NCI-H748 (cell line): ENCODE measurements at regions not wholly inside any gene's neighbourhood (a gene's known extent, or its start where the extent isn't known, plus 50 kb on each side); places are given as distances from the start of the nearest gene placed in this dataset.

Experiments used
- DNase-seq: peaks from one replicate; lab custom pipeline; 2025; ENCODE audit not compliant: unreplicated experiment; lab: John Stamatoyannopoulos, UW

DNA sequence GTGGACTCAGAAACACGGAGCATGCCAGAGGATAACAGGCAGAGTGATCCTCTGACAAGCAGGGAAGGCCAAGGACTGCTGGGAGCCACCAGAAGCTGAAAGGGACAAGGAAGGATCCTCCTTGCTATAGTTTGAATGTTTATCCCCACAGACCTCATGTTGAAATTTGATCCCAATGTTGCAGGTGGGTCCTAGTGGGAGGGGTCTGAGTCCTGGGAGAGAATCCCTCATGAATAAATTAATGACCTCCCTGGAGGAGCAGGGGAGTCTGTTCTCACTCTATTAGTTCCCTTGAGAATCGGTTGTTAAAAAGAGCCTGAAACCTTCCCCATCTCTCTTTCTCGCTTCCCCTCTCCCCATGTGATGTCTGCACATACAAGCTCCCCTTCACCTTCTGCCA lies 124.4 kb downstream of the FBXO15 start:
- peak; percentile 61 for DNase-seq

DNA sequence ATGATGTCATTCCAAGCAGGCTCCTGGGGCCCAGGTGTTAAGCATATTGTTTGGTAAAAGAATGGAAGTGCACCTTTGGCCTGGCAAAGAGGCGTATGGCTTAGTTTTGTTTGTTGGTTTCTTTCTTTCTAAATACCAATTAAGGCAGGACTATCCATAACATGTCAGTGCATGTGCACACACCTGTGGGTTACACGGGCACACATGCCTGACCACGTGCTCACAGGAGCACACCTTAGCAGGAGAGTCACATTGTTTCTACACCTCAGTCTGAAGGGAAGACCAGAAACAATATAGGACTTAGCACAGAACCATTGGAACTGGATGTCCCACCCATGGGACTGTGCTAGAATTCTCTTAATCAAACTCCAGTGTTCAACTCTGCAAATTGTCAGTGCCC lies 127.8 kb downstream of the FBXO15 start:
- peak; percentile 58 for DNase-seq

DNA sequence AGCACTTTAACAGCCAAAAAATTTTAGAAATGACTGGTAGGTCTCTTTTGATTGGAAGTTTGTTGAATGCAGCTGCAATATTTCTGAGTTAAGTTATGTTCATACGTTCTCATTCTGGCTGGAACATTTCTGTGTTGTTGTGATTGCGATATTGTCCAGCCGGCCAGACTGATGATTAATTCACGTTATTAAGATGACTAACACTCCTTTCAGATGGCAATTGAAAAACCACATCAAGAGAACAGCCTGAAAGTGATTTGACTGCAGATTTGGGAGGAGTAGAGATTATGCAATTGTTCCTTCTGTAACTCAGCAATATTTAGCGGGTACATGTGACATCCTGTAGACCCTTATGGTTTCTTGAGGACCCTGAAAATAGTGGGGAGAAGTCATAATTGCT lies 133.7 kb downstream of the FBXO15 start:
- DNase-seq, result no peak

DNA sequence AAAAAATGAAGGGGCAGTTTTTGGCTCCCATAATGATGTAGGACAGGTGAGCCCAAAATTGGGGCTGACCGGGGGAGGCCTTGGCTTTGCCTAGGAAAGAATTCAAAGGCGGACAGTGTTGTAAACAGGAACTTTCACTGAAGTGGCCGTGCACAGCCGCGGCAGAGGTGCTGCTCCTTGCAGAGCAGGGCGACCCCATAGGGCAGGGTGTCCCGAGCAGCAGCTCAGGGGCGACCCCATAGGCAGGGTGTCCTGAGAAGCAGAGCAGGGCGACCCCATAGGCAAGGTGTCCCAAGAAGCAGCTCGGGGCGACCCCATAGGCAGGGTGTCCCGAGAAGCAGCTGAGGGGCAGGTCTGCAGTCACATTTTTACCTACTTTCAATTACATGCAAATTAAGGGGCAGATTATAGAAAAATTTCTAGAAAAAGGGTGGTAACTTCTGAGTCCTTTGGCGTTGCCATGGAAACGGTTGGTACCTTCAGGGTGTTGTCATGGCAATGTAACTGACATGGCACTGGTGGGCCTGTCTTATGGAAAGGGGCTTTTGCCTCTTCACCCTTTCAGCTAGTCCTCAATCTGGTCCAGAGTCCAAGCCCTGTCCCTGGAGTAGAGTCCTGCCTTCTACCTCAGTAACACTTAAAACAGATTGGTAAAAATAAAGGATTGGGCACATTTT lies 134.5 kb downstream of the FBXO15 start:
- peak; percentile 28 for DNase-seq

DNA sequence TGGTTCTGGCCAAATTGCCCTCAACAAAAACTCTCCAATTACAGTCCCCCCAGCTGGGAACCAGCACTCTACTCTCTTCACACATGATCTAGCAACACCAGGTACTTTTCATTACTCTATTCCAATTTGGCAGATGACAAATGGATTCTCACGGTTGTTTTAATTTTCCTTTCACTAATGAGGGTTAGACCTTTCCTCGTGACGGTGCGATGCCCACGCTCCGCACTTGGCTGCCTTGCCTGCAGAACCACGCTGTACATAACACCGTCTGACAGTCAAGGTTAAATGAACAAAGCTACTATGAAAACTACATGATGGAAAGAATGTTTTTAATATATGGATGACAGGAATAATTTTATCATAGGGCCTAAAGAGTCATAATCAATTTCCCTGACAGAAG lies 141.5 kb downstream of the FBXO15 start:
- no peak for DNase-seq

DNA sequence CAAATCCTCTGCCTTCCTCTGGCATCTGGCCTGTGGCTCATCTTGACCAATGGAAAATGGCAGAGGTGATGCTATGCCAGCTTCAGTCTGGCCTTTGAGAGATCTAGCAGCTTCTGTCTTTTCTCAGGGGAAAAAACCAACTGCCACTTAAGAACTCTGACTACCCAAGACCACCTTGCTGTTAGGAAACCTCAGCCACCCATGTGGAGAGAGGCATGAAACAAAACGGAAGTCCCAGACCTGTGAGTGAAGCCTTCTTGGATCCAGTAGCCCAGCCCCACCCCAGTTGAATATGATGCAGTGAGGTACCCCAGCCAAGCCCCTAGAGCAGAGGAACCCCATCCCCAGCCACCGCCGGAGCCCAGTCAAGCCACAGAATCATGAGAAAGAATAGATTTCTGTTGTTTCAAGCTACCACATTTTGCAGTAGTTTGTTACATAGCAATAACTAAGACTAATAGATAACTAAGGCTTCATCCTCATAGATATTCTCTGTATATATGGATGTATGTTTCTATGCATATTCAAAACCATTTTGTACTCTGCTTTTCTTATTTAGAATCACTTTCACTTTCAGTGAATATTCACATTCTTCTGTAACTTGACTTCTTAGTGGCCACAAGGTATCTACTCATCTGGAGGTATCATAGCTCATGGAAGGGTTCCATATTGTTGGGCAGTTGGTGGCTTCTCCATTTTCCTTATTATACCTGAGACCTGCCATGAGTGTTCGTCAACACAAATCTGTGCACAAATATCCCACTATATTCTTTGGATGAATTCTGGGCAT lies 142.1 kb downstream of the FBXO15 start:
- DNase-seq, result no peak

DNA sequence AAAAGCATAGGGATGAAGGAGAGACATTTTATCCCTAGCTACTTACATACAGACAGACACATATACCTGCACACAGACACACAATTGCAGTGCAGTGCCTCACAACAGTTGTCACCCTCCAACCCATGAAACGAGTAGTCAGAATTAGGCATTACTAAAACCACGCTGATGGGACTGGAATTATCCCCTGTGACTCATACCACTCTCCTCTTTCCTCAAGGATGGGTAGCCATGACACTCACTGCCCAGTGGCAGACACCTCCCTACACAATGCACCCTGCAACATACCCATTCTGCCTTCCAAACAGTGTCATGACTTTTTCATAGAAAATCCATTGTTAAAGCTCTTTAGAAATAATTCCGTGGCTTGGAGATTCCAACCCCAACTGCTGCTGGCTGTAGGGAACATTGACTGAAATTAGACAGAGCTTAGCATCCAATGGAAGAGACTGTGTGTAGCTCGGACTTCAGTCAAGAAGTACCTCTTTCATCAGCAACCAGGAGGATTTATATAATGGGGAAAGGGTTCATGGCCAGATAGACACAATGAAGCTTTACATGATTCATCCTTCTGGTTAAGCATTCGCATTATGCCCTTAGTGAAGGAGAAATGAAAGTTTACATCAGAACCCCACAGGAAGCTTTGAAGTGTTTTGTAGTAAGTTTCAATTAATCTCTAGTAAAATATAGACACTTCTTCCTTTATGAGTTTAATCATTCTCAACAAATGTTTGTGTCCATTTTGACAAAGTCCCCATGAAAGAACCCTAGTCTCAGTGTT lies 155.2 kb downstream of the FBXO15 start:
- no peak for DNase-seq

DNA sequence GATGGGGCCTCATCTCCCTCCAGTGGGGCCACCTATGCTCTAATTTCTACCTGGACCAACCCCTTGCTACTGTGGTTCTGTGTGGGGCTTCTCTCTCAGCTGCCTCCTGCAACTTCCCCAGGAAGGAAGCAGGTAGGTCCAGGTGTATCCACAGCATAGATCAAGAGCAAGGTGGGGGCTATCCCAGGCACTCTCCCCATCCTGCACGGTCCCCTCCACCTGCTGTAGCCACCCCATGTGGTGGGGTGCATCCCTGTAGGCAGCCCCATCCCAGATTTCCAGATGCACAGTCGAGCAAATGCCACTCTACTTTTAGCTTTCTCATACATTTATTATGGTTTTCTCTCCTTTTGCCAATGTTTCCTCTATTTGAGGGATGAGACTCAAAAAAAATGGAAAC lies 156.1 kb downstream of the FBXO15 start:
- no peak for DNase-seq

DNA sequence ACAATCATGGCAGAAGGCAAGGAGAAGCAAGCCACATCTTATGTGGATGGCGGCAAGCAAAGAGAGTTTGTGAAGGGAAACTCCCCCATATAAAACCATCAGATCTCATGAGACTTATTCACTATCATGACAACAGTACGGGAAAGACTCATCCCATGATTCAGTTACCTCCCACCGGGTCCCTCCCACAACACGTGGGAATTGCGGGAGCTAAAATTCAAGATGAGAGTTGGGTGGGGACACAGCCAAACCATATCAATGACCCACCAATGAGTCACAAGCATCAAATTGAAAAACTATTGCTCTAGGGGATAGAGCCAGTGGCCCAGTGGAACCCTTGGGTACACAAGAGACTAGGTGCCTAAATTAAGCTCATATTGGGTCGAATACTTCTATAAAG lies 157.4 kb downstream of the FBXO15 start:
- DNase-seq, result no peak

DNA sequence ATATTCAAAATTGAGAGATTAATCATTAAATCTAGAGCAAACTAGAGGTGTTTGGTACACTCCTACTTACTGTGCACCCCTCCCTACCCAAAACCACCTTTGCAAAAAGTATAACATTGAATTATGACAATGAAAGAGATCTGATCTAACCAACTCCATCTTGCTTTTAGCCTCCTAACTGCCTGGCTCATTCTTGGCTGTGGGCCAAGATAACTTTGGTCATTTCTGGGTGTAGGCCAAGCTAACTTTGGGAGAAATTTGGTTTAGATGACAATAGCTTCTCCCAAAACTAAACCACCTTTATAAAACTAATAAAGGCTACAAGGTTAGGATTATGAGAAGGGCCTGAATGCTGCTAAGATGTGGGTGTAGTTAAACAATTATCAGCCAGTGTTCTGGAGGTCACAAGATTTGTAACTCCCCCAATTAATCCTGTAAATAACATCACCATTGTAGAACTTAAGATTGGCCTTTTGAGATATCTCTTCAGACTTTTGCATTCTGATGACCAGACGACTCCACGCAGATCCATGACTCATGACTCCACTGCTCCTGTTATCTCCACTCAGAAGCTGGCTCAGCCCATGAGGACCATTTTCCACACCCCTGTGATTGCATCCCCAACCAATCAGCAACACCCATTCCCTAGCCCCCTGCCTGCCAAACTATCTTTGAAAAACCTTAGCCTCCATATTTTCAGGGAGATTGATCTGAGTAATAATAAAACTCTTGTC lies 160.2 kb downstream of the FBXO15 start:
- no peak for DNase-seq

DNA sequence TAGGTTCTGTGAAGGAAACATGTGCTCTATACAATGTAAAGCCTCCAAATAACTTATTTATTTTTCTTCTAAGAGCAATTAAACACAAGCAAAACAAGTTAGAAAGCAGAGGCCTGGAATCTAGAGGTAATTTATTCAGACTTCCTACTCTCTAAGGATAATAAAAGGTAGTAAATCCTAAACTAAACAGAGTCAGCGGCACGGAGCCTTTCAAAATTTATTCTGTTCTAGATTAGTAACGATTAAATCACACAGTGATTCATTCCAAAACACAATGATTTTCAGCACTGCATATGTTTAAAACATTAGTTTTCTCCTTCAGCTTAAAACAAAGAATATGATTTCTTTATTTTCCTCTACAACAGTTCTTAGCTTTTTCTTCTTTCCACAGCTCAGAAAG lies 160.9 kb downstream of the FBXO15 start:
- no peak for DNase-seq

DNA sequence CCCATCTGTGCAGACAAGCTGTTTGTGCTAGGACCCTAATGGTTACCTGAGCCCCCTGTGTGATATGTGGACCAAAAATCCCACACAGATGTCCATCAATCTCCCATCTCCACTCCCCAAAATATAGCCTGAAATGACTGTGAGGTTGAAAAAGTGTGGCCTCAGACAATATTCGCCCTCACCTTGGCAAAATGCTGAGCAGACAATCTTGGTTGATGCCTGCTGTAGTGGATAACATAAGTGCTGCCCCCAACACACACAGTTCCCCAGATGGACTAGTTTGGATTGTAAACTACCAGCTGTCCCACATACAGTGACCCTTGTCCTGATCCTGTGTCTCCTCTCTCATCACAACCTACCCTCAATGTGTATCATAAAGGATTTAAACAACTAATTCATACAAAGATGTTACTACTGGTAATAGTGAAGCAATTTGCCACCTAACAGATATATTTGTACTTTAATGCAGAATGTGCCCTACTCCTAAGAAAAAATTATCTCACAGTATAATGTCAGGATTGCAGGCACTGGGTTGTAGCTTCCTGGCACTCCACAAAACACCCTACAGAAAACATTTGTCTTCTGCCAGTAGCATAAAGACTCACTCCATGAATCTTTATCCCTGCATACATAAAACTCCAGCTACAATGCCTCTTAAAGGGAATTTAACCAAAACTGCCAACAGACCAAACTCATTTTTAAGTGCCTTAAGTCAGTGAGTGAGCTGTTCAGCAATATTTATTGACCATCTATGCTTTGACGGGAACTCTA lies 161.6 kb downstream of the FBXO15 start:
- DNase-seq, result no peak

DNA sequence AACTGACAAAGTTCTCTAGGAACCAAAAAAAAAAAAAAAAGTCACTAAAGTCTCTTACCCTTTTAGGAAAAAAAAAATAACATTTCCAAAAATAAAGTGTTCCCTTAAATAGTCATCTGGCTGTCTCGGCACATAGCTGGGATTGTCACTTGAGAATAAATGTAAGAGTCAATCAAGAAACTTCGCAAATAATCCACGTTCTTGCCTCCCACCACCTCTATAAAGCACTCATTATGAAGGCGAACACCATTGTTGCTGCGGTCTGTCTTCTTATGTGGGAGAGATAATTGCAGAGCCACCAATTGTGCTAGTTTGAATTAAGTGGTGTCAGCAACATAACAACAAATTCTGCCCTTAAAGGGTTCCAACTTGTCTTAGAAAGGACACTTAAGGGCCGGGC lies 163.7 kb downstream of the FBXO15 start:
- DNase-seq, result no peak

DNA sequence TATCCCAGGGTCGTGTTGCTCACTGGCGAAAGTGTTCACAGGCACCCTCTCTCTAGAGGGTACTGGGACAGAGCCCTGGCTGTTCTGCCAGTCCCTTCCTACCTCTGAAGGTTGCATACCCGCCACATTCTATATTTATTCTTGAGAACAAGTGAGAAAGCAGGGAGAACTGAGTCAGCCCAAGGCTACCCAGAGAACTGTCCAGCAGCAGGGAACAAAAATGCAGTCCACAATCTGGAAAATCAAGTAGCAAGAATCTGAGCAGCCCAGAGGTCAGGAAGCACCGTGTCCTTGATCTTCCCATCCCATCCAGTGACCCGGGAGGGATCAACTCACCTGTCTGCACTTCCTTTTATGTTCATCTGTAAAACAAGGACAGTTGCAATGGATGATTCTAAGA lies 164.1 kb downstream of the FBXO15 start:
- no peak for DNase-seq

DNA sequence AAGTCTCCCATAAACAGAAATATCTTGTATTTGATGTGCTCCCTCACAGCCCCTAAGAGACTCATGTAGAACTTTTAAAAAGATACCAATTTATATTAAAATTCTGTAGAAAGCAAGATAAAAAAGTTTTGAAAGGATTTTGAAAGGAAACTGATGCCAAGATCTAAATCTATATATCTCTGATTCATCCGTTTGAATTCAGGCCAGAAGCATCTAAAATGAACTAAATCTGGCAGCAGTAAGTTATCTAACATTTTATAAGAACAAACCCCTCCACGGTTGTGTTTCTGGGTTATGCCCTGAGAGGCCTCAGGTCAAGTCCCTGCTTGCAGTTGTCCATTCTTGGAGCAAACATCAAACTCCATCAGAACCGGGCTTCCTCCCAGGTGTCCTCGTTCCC lies 165.8 kb downstream of the FBXO15 start:
- DNase-seq, result no peak

DNA sequence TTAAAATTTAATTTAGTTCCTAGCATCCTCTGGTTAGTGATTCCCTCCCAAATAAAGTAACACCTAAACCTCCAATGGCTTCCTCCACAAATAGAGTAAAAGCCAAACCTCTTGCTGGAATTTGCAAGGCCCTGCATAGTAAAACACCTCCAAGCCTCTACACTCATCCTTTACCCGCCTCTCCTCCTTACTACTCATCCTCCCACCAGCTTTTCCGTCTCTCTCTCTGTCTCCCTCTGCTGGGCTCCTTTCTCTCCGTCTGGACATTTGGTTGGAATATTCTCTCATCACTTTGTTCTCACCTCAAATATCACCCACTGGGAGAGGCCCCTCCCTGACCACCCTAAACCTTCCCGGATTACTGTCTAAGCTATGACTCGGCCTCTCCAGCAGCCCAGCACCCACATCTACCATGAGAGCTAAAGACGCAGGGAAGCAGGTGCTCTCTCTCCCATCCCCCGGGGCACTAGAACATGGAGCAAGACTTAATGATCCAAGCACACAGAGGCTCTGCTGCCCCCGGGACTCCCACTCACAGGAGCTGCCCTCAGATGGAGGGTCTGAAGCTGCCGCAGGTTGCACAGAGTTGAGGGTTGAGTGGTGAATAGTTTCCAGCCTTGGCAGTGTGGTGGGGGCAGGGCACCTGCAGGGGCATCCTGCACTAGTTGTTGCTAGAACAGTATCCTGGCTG lies 167.2 kb downstream of the FBXO15 start:
- DNase-seq, result peak; percentile 45

DNA sequence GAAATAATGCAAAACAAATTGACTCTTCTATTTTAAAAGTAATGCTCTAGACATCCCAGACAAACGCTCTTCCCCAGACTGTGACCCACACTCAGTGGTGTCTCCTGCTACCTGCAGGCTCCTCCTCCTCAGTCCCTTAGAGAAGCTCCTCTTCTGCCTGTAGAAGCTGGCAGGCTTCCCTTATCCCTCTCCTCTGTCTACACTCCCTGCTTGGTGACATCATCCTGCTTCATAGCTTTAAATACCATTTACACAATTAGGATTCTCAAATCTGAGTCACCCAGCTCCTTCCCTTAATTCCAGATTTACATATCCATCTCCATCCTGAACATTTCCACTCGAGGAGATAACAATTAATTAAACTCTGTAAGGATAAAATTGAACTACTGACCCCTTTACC lies 167.9 kb downstream of the FBXO15 start:
- no peak for DNase-seq

DNA sequence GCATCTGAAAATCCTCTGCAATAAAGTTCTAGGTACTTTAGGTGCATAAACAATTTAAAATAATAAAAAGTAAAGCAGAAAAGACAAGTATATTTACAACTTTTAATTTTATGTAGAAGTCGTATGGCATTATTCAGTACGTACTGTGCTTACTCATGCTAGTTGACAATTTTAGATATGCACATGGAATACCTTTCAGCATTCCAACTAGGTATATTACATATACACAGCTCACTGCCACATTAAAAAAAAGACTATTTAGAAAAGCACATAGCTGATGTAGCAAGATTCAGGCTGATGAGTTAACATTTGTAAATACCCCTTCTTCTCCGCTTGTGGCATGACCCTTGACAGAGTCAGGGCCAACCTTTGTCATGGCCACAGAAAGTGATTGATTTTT lies 171.2 kb downstream of the FBXO15 start:
- no peak for DNase-seq

DNA sequence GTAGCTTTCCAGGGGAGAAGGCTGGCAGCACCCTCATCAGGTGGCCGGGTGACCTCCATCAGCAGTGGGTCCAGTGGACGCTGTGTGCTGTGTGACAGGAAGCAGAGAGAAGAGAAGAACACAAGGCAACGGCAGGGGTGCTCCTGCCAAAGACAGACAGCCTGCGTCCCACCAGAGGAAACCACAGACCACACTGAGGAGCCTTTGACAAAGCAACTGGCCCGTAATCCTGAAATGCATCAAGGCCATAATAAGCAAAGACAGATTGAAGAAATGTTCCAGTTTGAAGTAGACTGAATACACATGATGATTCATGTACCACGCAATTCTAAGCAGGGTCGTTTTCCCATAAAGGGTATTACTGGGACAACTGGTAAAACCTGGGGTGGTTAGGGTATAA lies 172.4 kb downstream of the FBXO15 start:
- no peak for DNase-seq

DNA sequence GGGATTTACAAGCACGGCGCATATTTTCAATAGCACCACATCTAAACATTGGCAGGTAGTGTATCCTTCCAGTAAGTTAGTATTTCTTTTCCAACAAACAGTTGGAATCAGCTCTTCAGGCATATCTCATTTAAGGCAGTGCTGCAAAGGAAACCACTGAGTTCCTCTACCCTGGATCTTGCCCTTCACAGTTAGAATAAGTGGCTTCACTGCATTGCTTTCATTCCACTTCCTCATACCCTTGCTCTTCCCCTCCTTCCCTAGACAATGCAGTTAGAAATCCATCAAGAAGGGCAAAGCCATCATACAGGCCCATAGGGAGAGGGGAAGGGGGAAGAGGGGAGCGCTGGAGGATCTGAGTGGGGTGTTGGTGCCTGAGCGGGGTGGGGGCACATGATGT lies 173.7 kb downstream of the FBXO15 start:
- DNase-seq, result no peak
